ENCODE measurements at regions not wholly inside any gene's neighbourhood (a gene's known extent, or its start where the extent isn't known, plus 50 kb on each side); places are given as distances from the start of the nearest gene placed in this dataset.
"Not testable (repeated sequence)": the region's sequence is repeated elsewhere in the genome, so short reads cannot be mapped to it uniquely, and the experiment has no call there.

GRCh38 chr2:40690036-40690435 is 238.1 kb upstream of the SLC8A1 start:
- Mint-ChIP-seq H3K4me1 (ENCODE audit: low read depth) (no peaks in the 10 kb centered on the region), H3K27me3 (no peaks in the 10 kb centered on the region), H3K36me3 (ENCODE audit: low read depth) (no peaks in the 10 kb centered on the region), H3K27ac (no peak overlapping the region), H3K4me3 (no peak overlapping the region), H3K9me3 (peaks cover 10% of the 10 kb centered on the region)
- DNase-seq = no peak

GRCh38 chr2:40690525-40690924 is 238.6 kb upstream of the SLC8A1 start:
- H3K9me3 Mint-ChIP-seq = peaks cover 12% of the 10 kb centered on the region
- no peak overlapping the region for H3K27ac Mint-ChIP-seq
- H3K4me1 Mint-ChIP-seq (ENCODE audit: low read depth) = no peaks in the 10 kb centered on the region
- H3K4me3 Mint-ChIP-seq = no peak overlapping the region
- H3K36me3 Mint-ChIP-seq (ENCODE audit: low read depth) = no peaks in the 10 kb centered on the region
- DNase-seq = no peak
- H3K27me3 Mint-ChIP-seq = no peaks in the 10 kb centered on the region

GRCh38 chr2:40700231-40700954 is 248.5 kb upstream of the SLC8A1 start:
- H3K4me3 Mint-ChIP-seq = no peak overlapping the region
- no peak overlapping the region for H3K27ac Mint-ChIP-seq
- H3K9me3 Mint-ChIP-seq = no peaks in the 10 kb centered on the region
- DNase-seq = no peak
- H3K36me3 Mint-ChIP-seq (ENCODE audit: low read depth) = no peaks in the 10 kb centered on the region
- no peaks in the 10 kb centered on the region for H3K4me1 Mint-ChIP-seq (ENCODE audit: low read depth)
- H3K27me3 Mint-ChIP-seq = no peaks in the 10 kb centered on the region

GRCh38 chr2:40712197-40712894 is 260.5 kb upstream of the SLC8A1 start:
- not testable (repeated sequence) for DNase-seq

GRCh38 chr2:40716879-40717278 is 265.0 kb upstream of the SLC8A1 start:
- Mint-ChIP-seq H3K4me3 (no peak overlapping the region), H3K27me3 (no peaks in the 10 kb centered on the region), H3K27ac (no peak overlapping the region), H3K4me1 (ENCODE audit: low read depth) (no peaks in the 10 kb centered on the region), H3K9me3 (no peaks in the 10 kb centered on the region), H3K36me3 (ENCODE audit: low read depth) (no peaks in the 10 kb centered on the region)
- no peak for DNase-seq

More at GRCh38 chr2:40712197-40712894, 260.5 kb upstream of the SLC8A1 start:
- H3K36me3 Mint-ChIP-seq (ENCODE audit: low read depth); H3K27ac Mint-ChIP-seq; H3K27me3 Mint-ChIP-seq; H3K4me3 Mint-ChIP-seq; H3K9me3 Mint-ChIP-seq; H3K4me1 Mint-ChIP-seq (ENCODE audit: low read depth): not testable (repeated sequence)

GRCh38 chr2:40719414-40719813 is 267.5 kb upstream of the SLC8A1 start:
- H3K27me3 Mint-ChIP-seq = no peaks in the 10 kb centered on the region
- H3K27ac Mint-ChIP-seq = no peak overlapping the region
- H3K9me3 Mint-ChIP-seq = no peaks in the 10 kb centered on the region
- H3K36me3 Mint-ChIP-seq (ENCODE audit: low read depth) = no peaks in the 10 kb centered on the region
- H3K4me1 Mint-ChIP-seq (ENCODE audit: low read depth) = no peaks in the 10 kb centered on the region
- DNase-seq = no peak
- H3K4me3 Mint-ChIP-seq = no peak overlapping the region

GRCh38 chr2:40721595-40721994 is 269.7 kb upstream of the SLC8A1 start:
- no peak overlapping the region for H3K4me3 Mint-ChIP-seq
- H3K36me3 Mint-ChIP-seq (ENCODE audit: low read depth) = no peaks in the 10 kb centered on the region
- DNase-seq = no peak
- no peaks in the 10 kb centered on the region for H3K27me3 Mint-ChIP-seq
- H3K4me1 Mint-ChIP-seq (ENCODE audit: low read depth) = no peaks in the 10 kb centered on the region
- no peak overlapping the region for H3K27ac Mint-ChIP-seq
- H3K9me3 Mint-ChIP-seq = no peaks in the 10 kb centered on the region

- no peak for DNase-seq
- Mint-ChIP-seq H3K4me3 (no peak overlapping the region), H3K4me1 (ENCODE audit: low read depth) (no peaks in the 10 kb centered on the region), H3K27me3 (no peaks in the 10 kb centered on the region), H3K27ac (no peak overlapping the region), H3K9me3 (no peaks in the 10 kb centered on the region), H3K36me3 (ENCODE audit: low read depth) (no peaks in the 10 kb centered on the region)
These were observed 271.3 kb upstream of the SLC8A1 start for GRCh38 chr2:40723194-40723593.

GRCh38 chr2:40725040-40725439 is 273.1 kb upstream of the SLC8A1 start:
- Mint-ChIP-seq H3K36me3 (ENCODE audit: low read depth) (no peaks in the 10 kb centered on the region), H3K9me3 (no peaks in the 10 kb centered on the region), H3K4me3 (no peak overlapping the region), H3K27ac (no peak overlapping the region), H3K4me1 (ENCODE audit: low read depth) (no peaks in the 10 kb centered on the region), H3K27me3 (no peaks in the 10 kb centered on the region)
- no peak for DNase-seq

GRCh38 chr2:40725950-40726349 is 274.1 kb upstream of the SLC8A1 start:
- no peak overlapping the region for H3K27ac Mint-ChIP-seq
- no peak for DNase-seq
- H3K36me3 Mint-ChIP-seq (ENCODE audit: low read depth) = no peaks in the 10 kb centered on the region

GRCh38 chr2:40734797-40735196 is 282.9 kb upstream of the SLC8A1 start:
- Mint-ChIP-seq H3K27ac (no peak overlapping the region), H3K4me3 (no peak overlapping the region), H3K4me1 (ENCODE audit: low read depth) (no peaks in the 10 kb centered on the region), H3K27me3 (no peaks in the 10 kb centered on the region), H3K9me3 (no peaks in the 10 kb centered on the region), H3K36me3 (ENCODE audit: low read depth) (no peaks in the 10 kb centered on the region)
- no peak for DNase-seq

More at GRCh38 chr2:40725950-40726349, 274.1 kb upstream of the SLC8A1 start:
- Mint-ChIP-seq H3K4me3 (no peak overlapping the region), H3K9me3 (no peaks in the 10 kb centered on the region), H3K4me1 (ENCODE audit: low read depth) (no peaks in the 10 kb centered on the region), H3K27me3 (no peaks in the 10 kb centered on the region)

GRCh38 chr2:40737180-40737579 is 285.3 kb upstream of the SLC8A1 start:
- H3K27ac Mint-ChIP-seq = no peak overlapping the region
- no peaks in the 10 kb centered on the region for H3K4me1 Mint-ChIP-seq (ENCODE audit: low read depth)
- no peaks in the 10 kb centered on the region for H3K9me3 Mint-ChIP-seq
- no peaks in the 10 kb centered on the region for H3K36me3 Mint-ChIP-seq (ENCODE audit: low read depth)
- no peaks in the 10 kb centered on the region for H3K27me3 Mint-ChIP-seq
- no peak overlapping the region for H3K4me3 Mint-ChIP-seq
- DNase-seq = no peak

- DNase-seq = no peak
- no peak overlapping the region for H3K27ac Mint-ChIP-seq
- H3K4me3 Mint-ChIP-seq = no peak overlapping the region
- H3K36me3 Mint-ChIP-seq (ENCODE audit: low read depth) = no peaks in the 10 kb centered on the region
- no peaks in the 10 kb centered on the region for H3K9me3 Mint-ChIP-seq
- no peaks in the 10 kb centered on the region for H3K4me1 Mint-ChIP-seq (ENCODE audit: low read depth)
- no peaks in the 10 kb centered on the region for H3K27me3 Mint-ChIP-seq
These were observed 288.5 kb upstream of the SLC8A1 start for GRCh38 chr2:40740419-40740818.

- no peaks in the 10 kb centered on the region for H3K27me3 Mint-ChIP-seq
- no peaks in the 10 kb centered on the region for H3K4me1 Mint-ChIP-seq (ENCODE audit: low read depth)
- no peaks in the 10 kb centered on the region for H3K36me3 Mint-ChIP-seq (ENCODE audit: low read depth)
- no peak overlapping the region for H3K4me3 Mint-ChIP-seq
- H3K9me3 Mint-ChIP-seq = no peaks in the 10 kb centered on the region
- no peak for DNase-seq
- H3K27ac Mint-ChIP-seq = no peak overlapping the region
These were observed 289.6 kb upstream of the SLC8A1 start for GRCh38 chr2:40741532-40741931.

GRCh38 chr2:40746191-40746590 is 294.3 kb upstream of the SLC8A1 start:
- Mint-ChIP-seq H3K4me1 (ENCODE audit: low read depth) (no peaks in the 10 kb centered on the region), H3K36me3 (ENCODE audit: low read depth) (no peaks in the 10 kb centered on the region)
- no peak for DNase-seq

More at GRCh38 chr2:40746191-40746590, 294.3 kb upstream of the SLC8A1 start:
- Mint-ChIP-seq H3K27me3 (no peaks in the 10 kb centered on the region), H3K4me3 (no peak overlapping the region), H3K9me3 (no peaks in the 10 kb centered on the region), H3K27ac (no peak overlapping the region)

All from activated T-cell treated with anti-CD3 and anti-CD28 coated beads, Interleukin-2, amount 50 U/mL, for 24 hours (primary cell).